HCT116 (cell line): ENCODE measurements at regions not wholly inside any gene's neighbourhood (a gene's known extent, or its start where the extent isn't known, plus 50 kb on each side); places are given as distances from the start of the nearest gene placed in this dataset.

Experiments
- ATAC-seq: fragments of 200-7000 bp; cut with Tn5 transposase; 2 replicates; pipeline ENCODE4 v1.9.1; 2020; ENCODE audit warnings: mild to moderate bottlenecking, moderate library complexity
- BruUV-seq: library from RNA; stranded (reverse); fragments of 400-500 nt; replicated peaks from 2 replicates; lab custom pipeline; 2021; lab: Mats Ljungman, UMichigan
- CTCF ChIA-PET: fragments of 300-600 bp; sonication (Branson Sonifier 250); formaldehyde crosslinking; loops from one replicate; lab custom pipeline; 2021; ENCODE audit warnings: antibody characterized with exemption; lab: Charles Lee
- POLR2A ChIA-PET: fragments of 300-600, 350-600 bp; sonication (Branson Sonifier 250); formaldehyde crosslinking; loops from one replicate; lab custom pipeline; 2021; ENCODE audit warnings: antibody characterized with exemption; lab: Charles Lee
- RAD21 ChIA-PET, 2 experiments: fragments of 300-600 bp; sonication (Branson Sonifier 250); formaldehyde crosslinking; loops; one replicate each; lab custom pipeline; 2023; ENCODE audit warnings: low total read pairs in 2 of 2; ENCODE audit not compliant: uncharacterized antibody in 2 of 2, unreplicated experiment in 2 of 2, low non-redundant PET in 1 of 2; lab: Charles Lee
- DNase-seq: peaks from one replicate; pipeline ENCODE4 v3.0.0-alpha.2; 2010; ENCODE audit warnings: low read depth, low spot score
- H2AFZ ChIP-seq: fragments of 200-600 bp; shearing (Covaris generic), sonication (generic); 2 replicates; pipeline ENCODE4 v1.6.1; 2017; ENCODE audit warnings: low read depth, mixed run types, mixed read lengths, antibody characterized with exemption, low read length; ENCODE audit not compliant: poor library complexity, severe bottlenecking
- H3K27ac ChIP-seq: 2 replicates; pipeline ENCODE4 v1.5.1; 2012; ENCODE audit warnings: low read depth, low read length
- H3K27me3 ChIP-seq: fragments of 200-600 bp; sonication (generic); 2 replicates; pipeline ENCODE4 v1.6.1; 2016; ENCODE audit warnings: mixed run types, low read length, mixed read lengths; ENCODE audit not compliant: insufficient read depth
- H3K36me3 ChIP-seq, 2 experiments: fragments of 200-500 bp in 1 of 2; fragments of 200-600 bp in 1 of 2; sonication (Bioruptor generic) in 1 of 2; sonication (generic) in 1 of 2; 2 replicates each; pipeline versions ENCODE4 v1.5.1 to v1.6.1; 2014 to 2016; ENCODE audit warnings: low read length in 2 of 2, inconsistent platforms in 1 of 2, mixed read lengths in 1 of 2, mixed run types in 1 of 2; ENCODE audit not compliant: insufficient read depth in 2 of 2, control insufficient read depth in 1 of 2
- H3K4me1 ChIP-seq, 2 experiments: fragments of 200-600 bp in 1 of 2; sonication (generic) in 1 of 2; 2 replicates each; pipeline versions ENCODE4 v1.5.1 to v1.6.1; 2012 to 2017; ENCODE audit warnings: low read length in 2 of 2, inconsistent platforms in 1 of 2, mild to moderate bottlenecking in 1 of 2, mixed read lengths in 1 of 2, mixed run types in 1 of 2, moderate library complexity in 1 of 2; ENCODE audit not compliant: insufficient read depth in 2 of 2, control insufficient read depth in 1 of 2
- H3K4me2 ChIP-seq: fragments of 200-600 bp; sonication (generic); 2 replicates; pipeline ENCODE4 v1.6.1; 2017; ENCODE audit warnings: mixed run types, low read length, mixed read lengths
- H3K4me3 ChIP-seq, 2 experiments: fragments of 200-600 bp in 1 of 2; sonication (generic) in 1 of 2; replicated peaks in 1 of 2; 2 replicates each; pipeline ENCODE4 v1.5.1; 2011 to 2016; ENCODE audit warnings: low read length in 2 of 2, control low read depth in 1 of 2, low read depth in 1 of 2, mild to moderate bottlenecking in 1 of 2, mixed read lengths in 1 of 2, mixed run types in 1 of 2
- H3K79me2 ChIP-seq: fragments of 200-600 bp; sonication (generic); 2 replicates; pipeline ENCODE4 v1.6.1; 2017; ENCODE audit warnings: mild to moderate bottlenecking, mixed run types, low read length, moderate library complexity, mixed read lengths; ENCODE audit not compliant: insufficient read depth
- H3K9ac ChIP-seq: fragments of 200-600 bp; sonication (generic); 2 replicates; pipeline ENCODE4 v1.6.1; 2016; ENCODE audit warnings: low read length, mixed read lengths
- H3K9me2 ChIP-seq: fragments of 200-600 bp; sonication (generic), shearing (Covaris generic); 2 replicates; pipeline ENCODE4 v1.6.1; 2017; ENCODE audit warnings: mixed run types, mild to moderate bottlenecking, moderate library complexity; ENCODE audit not compliant: insufficient read depth
- H3K9me3 ChIP-seq, 2 experiments: fragments of 200-500 bp in 1 of 2; fragments of 200-600 bp in 1 of 2; sonication (Bioruptor generic) in 1 of 2; sonication (generic) in 1 of 2; 2 replicates each; pipeline ENCODE4 v1.6.1; 2014 to 2017; ENCODE audit warnings: low read length in 2 of 2, mixed read lengths in 2 of 2, inconsistent platforms in 1 of 2, low read depth in 1 of 2, mild to moderate bottlenecking in 1 of 2, mixed run types in 1 of 2, moderate library complexity in 1 of 2; ENCODE audit not compliant: control insufficient read depth in 1 of 2, insufficient read depth in 1 of 2
- H4K20me1 ChIP-seq: fragments of 200-600 bp; sonication (generic), shearing (Covaris generic); 2 replicates; pipeline ENCODE4 v1.6.1; 2017; ENCODE audit warnings: mixed run types, mild to moderate bottlenecking, moderate library complexity; ENCODE audit not compliant: insufficient read depth
- CBX3 ChIP-seq: IDR thresholded peaks from 2 replicates; pipeline ENCODE4 v1.6.1; 2012; ENCODE audit warnings: low read depth
- CEBPB ChIP-seq: IDR thresholded peaks from 2 replicates; pipeline ENCODE4 v1.6.1; 2012; ENCODE audit warnings: low read depth
- CTCF ChIP-seq, 3 experiments: fragments of 200-600 bp in 1 of 3; sonication (generic) in 1 of 3; IDR thresholded peaks in 2 of 3; conservative IDR thresholded peaks in 1 of 3; 2 replicates each; pipeline ENCODE4 v1.5.1; 2012 to 2017; ENCODE audit warnings: low read depth in 2 of 3, low read length in 2 of 3, antibody characterized with exemption in 1 of 3, borderline replicate concordance in 1 of 3, control low read depth in 1 of 3, mild to moderate bottlenecking in 1 of 3, mixed read lengths in 1 of 3, mixed run types in 1 of 3, moderate library complexity in 1 of 3; ENCODE audit not compliant: insufficient read depth in 1 of 3
- EGR1 ChIP-seq: IDR thresholded peaks from 2 replicates; pipeline ENCODE4 v1.6.1; 2012; ENCODE audit warnings: low read depth
- ELF1 ChIP-seq: IDR thresholded peaks from 2 replicates; pipeline ENCODE4 v1.6.1; 2012; ENCODE audit warnings: low read depth, borderline replicate concordance
- EZH2phosphoT487 ChIP-seq: fragments of 200-600 bp; IDR thresholded peaks from 2 replicates; pipeline ENCODE4 v1.6.1; 2018; ENCODE audit warnings: antibody characterized with exemption, borderline replicate concordance
- FOSL1 ChIP-seq: IDR thresholded peaks from 2 replicates; pipeline ENCODE4 v1.6.1; 2012; ENCODE audit warnings: low read depth
- JUND ChIP-seq: IDR thresholded peaks from 2 replicates; pipeline ENCODE4 v1.6.1; 2012
- MAX ChIP-seq: IDR thresholded peaks from 2 replicates; pipeline ENCODE4 v1.6.1; 2012
- POLR2AphosphoS5 ChIP-seq: IDR thresholded peaks from 2 replicates; pipeline ENCODE4 v1.6.1; 2011; ENCODE audit warnings: mild to moderate bottlenecking, low read depth, low read length, moderate library complexity
- SIN3A ChIP-seq: IDR thresholded peaks from 2 replicates; pipeline ENCODE4 v1.6.1; 2012; ENCODE audit warnings: low read depth
- SP1 ChIP-seq: IDR thresholded peaks from 2 replicates; pipeline ENCODE4 v1.6.1; 2012; ENCODE audit warnings: low read depth
- SRF ChIP-seq: IDR thresholded peaks from 2 replicates; pipeline ENCODE4 v1.6.1; 2012; ENCODE audit warnings: low read depth
- TCF7L2 ChIP-seq: IDR thresholded peaks from 2 replicates; pipeline ENCODE4 v1.7.0; 2011; ENCODE audit warnings: borderline replicate concordance, inconsistent platforms; ENCODE audit not compliant: insufficient read depth, insufficient read length; ENCODE audit errors: extremely low read depth
- YY1 ChIP-seq: IDR thresholded peaks from 2 replicates; pipeline ENCODE4 v1.6.1; 2011; ENCODE audit warnings: low read length, low read depth, moderate library complexity, mild to moderate bottlenecking; ENCODE audit not compliant: insufficient replicate concordance; ENCODE audit errors: extremely low read depth
- ZBTB33 ChIP-seq: IDR thresholded peaks from 2 replicates; pipeline ENCODE4 v1.6.1; 2011; ENCODE audit warnings: mild to moderate bottlenecking, low read length, moderate library complexity; ENCODE audit not compliant: insufficient replicate concordance; ENCODE audit errors: extremely low read depth
- ZFX ChIP-seq: fragments of 450-650 bp; IDR thresholded peaks from 2 replicates; pipeline ENCODE4 v1.6.1; 2017
- ZNF274 ChIP-seq: fragments of 200-500 bp; sonication (Bioruptor generic); IDR thresholded peaks from 2 replicates; pipeline ENCODE4 v1.6.1; 2014; ENCODE audit warnings: mild to moderate bottlenecking, low read depth, low read length, inconsistent platforms
- intact Hi-C: fragments of 100-400 bp; cut with micrococcal nuclease; formaldehyde crosslinking; loops from 2 replicates; pipeline ENCODE4 v1.10.0; 2022

- CTCF ChIA-PET, result no interaction called here
- intact Hi-C loops, result no loop called here
- Histone ChIP-seq H3K9me3 (peaks cover 4 to 9% of the 10 kb centered on the region in 2 experiments; a peak in 3 of 4 replicates), H3K36me3 (no peaks in the 10 kb centered on the region), H4K20me1 (no peaks in the 10 kb centered on the region; the same call in 1 of the 2 replicates), H3K27me3 (no peaks in the 10 kb centered on the region), H3K9ac (no peak overlapping the region), H3K9me2 (no peaks in the 10 kb centered on the region), H3K27ac (no peak overlapping the region), H3K4me3 (no peak overlapping the region), H2AFZ (no peak overlapping the region), H3K4me2 (no peak overlapping the region), H3K79me2 (no peaks in the 10 kb centered on the region), H3K4me1 (no peaks in the 10 kb centered on the region)
- RAD21 ChIA-PET, result no interaction called here
- no TSS peak for BruUV-seq
- DNase-seq (no peak), ATAC-seq (no peak)
- TF ChIP-seq EZH2phosphoT487 (no peak), ZBTB33 (no peak), SIN3A (no peak), EGR1 (no peak), CBX3 (no peak), CTCF (IDR thresholded peaks at IDR 0.05 in 2 of 3, conservative IDR thresholded peaks at IDR 0.05 in 1 of 3; ENCODE audit: borderline replicate concordance in 1 of 3, insufficient read depth in 1 of 3, low read depth in 2 of 3, low read length in 2 of 3) (no peak), SP1 (no peak), ZNF274 (no peak), SRF (no peak), ELF1 (no peak), MAX (no peak), CEBPB (no peak), ZFX (no peak), POLR2AphosphoS5 (no peak), JUND (no peak), FOSL1 (no peak), TCF7L2 (no peak), YY1 (no peak)
- POLR2A ChIA-PET, result no interaction called here
Observed at GRCh38 chr11:81857386-81857785, 876.3 kb downstream of the FAM181B start.
